MV-4-11 (cell line): ENCODE measurements at regions not wholly inside any gene's neighbourhood (a gene's known extent, or its start where the extent isn't known, plus 50 kb on each side); places are given as distances from the start of the nearest gene placed in this dataset.
"Not testable (repeated sequence)": the region's sequence is repeated elsewhere in the genome, so short reads cannot be mapped to it uniquely, and the experiment has no call there.

Source experiments
- DNase-seq: peaks from one replicate; lab custom pipeline; 2025; lab: John Stamatoyannopoulos, UW

DNA sequence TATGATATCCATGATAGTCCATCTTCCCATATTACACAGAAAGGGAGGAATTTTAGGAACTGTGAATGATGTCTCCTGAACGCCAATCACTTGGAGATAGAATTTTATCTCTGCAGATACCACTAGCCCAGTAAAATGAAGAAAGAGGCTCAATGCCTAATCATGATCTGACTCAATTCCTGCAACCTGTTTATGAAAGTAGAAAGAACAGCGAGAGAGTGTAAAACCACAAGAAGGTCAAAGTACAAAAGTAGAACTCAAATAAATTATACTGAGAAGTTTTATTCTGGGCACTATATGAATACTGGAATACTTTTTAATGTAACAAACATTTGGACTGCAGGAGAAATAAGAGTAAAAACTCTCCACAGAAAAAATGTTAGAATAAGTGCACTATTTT is 892.1 kb upstream of the DDX18 start:
- no peak for DNase-seq

- no peak for DNase-seq
These were observed 890.0 kb upstream of the DDX18 start for GRCh38 chr2:116924509-116924908.

- DNase-seq: no peak
These were observed 879.2 kb upstream of the DDX18 start for GRCh38 chr2:116935097-116935814.

GRCh38 chr2:116948258-116948657 is 866.2 kb upstream of the DDX18 start:
- DNase-seq: no peak

GRCh38 chr2:116949249-116949648 is 865.2 kb upstream of the DDX18 start:
- DNase-seq: no peak

GRCh38 chr2:116952254-116952653 is 862.2 kb upstream of the DDX18 start:
- no peak for DNase-seq

DNA sequence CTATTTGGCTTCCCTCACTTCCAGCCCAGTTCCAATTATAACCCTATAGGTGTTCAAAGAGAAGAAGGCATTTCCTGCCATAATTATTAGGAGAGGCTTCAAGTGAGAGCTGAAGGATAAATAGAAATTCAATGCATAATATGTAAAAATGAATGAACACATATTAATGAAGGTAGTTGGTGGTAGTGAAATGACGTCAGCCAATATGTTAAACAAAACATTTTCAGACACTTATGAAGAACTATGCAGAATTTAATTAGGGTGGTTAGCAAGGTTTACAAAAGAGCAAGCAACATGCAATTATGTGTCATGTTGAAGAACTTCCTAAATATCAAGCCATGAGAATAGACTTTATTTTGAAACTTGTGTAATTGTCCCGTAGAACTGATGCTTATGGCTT is 858.8 kb upstream of the DDX18 start:
- no peak for DNase-seq

GRCh38 chr2:116975608-116976007 is 838.9 kb upstream of the DDX18 start:
- no peak for DNase-seq

DNA sequence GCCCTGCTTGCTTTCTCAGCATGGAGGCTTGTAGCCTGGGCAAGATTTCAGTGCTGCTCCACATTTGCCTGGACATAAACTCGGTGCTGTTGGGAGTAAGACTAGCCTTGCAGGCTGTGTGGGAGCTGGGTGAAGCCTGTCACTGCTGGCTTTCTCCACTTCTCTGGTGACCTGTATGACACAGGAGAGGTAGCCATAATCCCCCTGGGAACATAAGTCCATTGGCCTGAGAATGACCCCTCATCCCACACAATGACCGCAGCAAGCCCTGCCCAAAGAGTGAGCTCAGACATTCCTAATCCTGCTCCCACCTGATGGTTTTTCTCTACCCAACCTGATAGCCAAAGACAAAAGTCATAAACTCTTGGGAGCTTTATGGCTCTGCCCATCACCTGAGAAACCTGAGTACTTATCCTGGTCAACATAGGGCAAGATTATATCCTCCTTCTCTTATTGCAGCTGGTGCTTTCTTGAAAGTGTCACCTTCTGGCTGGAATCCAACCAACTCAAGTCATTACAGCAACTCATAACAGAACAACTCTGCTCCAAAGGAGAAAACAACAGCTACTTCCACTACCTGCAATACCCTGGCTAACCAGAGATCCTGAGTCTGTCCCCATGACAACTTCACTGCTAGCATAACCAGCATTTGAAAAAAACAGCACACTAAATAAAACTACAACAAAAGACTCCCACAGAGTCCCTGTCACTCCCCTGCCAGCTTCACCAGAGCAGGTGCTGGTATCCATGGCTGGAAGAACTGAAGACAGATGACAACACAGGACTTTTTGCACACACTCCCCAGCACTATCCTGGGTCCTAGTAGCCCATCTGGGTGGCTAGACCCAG is 834.4 kb upstream of the DDX18 start:
- no peak for DNase-seq

- DNase-seq: no peak
These were observed 827.0 kb upstream of the DDX18 start for GRCh38 chr2:116987447-116987846.

GRCh38 chr2:116988303-116988702 is 826.2 kb upstream of the DDX18 start:
- DNase-seq: no peak

DNA sequence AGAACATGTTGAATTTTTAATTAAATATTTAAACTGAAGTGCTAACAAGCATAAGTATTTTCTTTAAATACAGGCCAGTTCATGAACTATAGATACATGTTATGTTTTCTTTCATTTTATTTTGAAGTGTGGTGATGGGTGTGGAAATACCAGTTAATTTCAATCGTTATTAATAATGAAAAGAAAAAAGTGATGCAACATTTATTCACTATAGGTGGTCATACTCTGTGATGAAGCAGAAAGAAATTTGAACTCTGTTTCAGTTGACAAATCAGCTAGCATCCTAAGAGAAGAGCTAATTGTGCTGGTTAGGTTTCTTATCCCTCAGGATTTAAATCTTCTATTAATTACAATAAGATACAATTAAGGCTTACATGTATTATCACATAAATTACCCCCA is 795.1 kb upstream of the DDX18 start:
- no peak for DNase-seq

DNA sequence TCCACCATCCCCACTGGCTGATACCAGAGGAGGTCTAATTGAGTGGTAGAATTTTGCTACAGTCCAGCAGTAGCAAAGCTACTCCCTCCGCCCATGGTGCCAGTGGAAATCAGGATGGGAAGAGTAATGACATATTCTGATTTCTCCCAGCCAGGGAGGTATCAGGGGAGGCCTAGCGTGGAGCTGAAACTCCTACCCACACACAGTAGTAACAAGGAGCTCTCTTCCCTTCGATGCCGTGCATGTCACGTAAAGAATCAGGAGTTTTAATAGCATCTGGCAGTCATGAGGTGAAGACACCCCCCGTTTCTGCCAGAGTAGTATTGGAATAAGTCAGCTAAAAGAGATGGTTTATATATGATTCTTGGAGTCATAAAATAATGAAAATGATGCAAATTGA is 786.8 kb upstream of the DDX18 start:
- DNase-seq: no peak

DNA sequence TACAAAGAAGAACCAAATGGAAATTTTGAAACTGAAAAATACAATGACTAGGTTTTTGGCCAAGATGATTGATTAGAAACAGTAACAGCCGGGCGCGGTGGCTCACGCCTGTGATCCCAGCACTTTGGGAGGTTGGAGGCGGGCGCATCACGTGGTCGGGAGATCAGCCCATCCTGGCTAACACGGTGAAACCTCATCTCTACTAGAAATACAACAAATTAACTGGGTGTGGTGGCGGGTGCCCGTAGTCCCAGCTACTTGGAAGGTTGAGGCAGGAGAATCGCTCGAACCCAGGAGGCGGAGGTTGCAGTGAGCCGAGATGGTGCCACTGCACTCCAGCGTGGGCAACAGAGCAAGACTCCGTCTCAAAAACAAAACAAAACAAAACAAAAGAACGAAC is 785.8 kb upstream of the DDX18 start:
- not testable (repeated sequence) for DNase-seq

- DNase-seq: no peak
These were observed 758.8 kb upstream of the DDX18 start for GRCh38 chr2:117055499-117056375.

DNA sequence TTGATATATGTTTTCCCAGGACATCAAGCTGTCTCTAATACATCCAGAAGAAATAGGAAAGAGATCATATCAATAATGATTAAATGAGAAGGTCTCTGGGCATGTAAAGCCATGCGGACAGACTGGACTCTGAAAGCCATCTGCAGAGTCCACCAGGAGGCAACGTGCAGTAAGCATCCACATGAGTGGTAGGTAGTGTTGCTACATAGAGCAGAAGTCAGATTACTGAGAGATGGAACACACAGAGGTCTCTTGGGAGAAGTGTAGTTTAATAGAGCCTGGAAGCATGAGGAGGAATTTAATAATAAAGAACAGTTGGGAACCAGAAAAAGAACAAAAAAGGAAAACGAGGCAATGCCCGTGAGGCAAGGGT is 758.1 kb upstream of the DDX18 start:
- no peak for DNase-seq

DNA sequence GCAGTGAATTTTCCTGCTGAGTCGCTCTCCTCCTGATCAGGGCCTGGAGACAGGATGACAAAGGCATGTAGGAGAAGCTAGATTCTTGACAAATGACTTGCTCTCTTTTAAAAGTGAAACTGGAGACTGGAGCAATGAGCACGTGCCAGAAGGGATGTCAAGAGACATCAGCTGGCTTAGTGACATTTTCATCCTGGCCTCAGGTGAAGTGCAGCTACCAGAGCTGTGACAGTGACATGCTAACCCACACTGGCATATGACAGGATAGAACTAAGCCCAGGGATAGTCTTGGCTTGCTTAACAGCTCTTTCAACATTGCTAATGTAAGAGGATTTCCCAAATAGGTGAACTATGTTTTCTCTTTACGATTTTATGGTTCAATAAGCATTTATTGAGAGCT is 757.5 kb upstream of the DDX18 start:
- no peak for DNase-seq

DNA sequence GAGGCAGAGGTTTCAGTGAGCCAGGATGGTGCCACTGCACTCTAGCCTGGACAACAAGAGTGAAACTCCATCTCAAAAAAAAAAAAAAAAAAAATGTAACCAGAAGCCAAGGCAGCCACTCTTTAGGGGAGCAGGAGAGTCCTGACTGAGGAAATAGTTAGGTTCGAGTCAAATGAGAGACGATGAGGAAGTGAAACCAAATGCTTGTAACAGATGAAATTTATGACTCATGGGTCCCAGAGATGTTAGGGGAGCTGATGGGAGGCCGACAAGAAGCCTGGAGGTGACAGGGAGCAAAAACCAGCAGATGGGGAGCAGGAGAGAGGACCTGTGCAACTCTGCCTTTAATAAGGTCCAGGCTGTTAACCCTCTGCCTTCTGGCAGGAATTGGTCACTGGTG is 756.1 kb upstream of the DDX18 start:
- peak; percentile 97 for DNase-seq

DNA sequence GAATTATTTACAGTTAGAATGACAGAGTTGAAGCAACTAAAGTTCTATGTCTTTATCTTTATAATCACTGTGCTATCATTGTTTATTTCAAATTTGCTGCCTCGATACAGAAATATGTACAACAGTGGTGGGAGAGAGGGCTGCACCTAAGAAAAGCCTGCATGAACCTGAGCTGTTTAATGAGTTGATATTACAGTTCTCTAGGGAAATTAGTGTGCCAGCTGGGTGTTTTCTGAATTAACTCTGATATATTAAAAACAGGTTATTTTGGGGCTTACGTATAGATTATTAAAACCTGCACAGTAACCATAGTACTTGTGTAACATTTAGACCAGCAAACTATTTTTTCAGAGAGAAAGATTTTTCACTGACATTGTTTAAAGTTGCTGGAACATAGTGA is 750.5 kb upstream of the DDX18 start:
- DNase-seq: no peak

DNA sequence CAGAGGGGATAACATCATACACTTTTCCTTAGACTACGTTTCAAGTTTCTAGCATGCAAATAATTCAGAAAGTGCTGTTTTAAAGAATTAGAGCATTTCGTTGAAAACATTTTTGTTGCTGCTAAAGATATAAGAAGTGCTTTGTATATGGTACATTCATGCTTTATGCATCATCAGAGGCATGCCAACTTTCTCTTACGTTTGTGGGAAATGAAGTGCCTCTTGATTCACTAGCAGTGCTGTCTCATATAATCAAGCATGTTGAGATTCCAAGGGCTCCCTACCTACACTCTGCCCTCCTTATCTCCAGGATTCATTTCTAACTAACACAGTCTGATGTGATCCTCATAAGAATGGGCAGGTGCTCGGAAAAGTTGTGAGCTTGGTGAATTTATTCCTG is 748.6 kb upstream of the DDX18 start:
- no peak for DNase-seq

- DNase-seq: no peak
These were observed 746.6 kb upstream of the DDX18 start for GRCh38 chr2:117067900-117068299.

GRCh38 chr2:117068371-117068770 is 746.1 kb upstream of the DDX18 start:
- no peak for DNase-seq
